ENCODE measurements at regions not wholly inside any gene's neighbourhood (a gene's known extent, or its start where the extent isn't known, plus 50 kb on each side); places are given as distances from the start of the nearest gene placed in this dataset.

DNA sequence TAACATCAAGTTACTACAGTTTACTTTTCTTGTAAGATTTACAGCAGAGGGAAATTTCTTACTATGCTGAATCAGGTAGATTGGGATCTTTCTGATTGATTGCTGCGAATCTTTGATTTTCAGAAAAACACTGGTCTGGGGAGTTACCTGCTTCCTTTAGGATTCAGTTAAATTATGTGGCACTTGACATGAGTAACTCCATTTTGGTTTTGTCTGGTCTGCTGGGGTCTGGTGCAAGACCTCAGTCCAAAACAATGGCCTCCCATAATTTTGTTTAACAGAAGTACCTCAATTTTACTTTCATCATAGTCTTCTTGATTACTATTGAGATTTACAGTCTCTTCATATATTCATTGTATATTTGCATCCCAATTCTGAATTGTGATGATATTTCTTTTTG is 775.5 kb downstream of the TRIB2 start:
- TF ChIP-seq CTCF (IDR thresholded peaks at IDR 0.05 in 4 of 5, conservative IDR thresholded peaks at IDR 0.05 in 1 of 5) (no peak), POLR2A (IDR thresholded peaks at IDR 0.05) (no peak)

All from gastrocnemius medialis (tissue), 4 donors.